ENCODE measurements at regions not wholly inside any gene's neighbourhood (a gene's known extent, or its start where the extent isn't known, plus 50 kb on each side); places are given as distances from the start of the nearest gene placed in this dataset.

DNA sequence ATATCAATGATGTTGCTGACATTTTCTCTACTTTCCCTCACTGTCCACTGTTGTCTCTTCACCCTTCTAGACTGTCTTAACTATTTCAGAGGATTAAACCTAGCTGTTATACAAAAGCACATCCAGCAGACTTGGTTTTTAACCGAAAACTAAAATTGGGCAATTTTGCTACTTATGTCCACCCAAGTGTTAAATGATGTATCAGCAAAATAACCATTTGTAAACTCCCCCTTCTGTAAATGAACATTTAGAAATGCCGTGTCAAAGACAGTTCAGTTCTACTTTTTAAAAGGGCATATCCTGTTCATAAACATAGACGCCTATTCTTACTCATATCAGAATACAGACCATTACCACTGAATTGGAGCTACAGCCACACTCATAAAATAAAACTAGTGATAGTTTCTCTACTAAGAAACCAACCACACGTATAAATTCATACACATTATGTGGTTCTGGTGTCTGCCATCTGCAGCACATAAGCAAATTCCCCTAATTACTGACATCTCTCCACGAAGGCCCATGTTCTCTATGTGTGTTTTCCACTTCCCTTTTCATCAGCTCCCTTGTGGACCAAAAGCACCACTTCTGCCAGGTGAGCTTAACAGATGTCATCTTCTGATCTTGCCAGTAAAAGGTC is 1091.8 kb downstream of the PCDH9 start:
- no peaks in the 10 kb centered on the region for H3K36me3 Mint-ChIP-seq (ENCODE audit: low read depth)
- H3K4me3 Mint-ChIP-seq, result no peak overlapping the region
- TF ChIP-seq, protein P1, sequence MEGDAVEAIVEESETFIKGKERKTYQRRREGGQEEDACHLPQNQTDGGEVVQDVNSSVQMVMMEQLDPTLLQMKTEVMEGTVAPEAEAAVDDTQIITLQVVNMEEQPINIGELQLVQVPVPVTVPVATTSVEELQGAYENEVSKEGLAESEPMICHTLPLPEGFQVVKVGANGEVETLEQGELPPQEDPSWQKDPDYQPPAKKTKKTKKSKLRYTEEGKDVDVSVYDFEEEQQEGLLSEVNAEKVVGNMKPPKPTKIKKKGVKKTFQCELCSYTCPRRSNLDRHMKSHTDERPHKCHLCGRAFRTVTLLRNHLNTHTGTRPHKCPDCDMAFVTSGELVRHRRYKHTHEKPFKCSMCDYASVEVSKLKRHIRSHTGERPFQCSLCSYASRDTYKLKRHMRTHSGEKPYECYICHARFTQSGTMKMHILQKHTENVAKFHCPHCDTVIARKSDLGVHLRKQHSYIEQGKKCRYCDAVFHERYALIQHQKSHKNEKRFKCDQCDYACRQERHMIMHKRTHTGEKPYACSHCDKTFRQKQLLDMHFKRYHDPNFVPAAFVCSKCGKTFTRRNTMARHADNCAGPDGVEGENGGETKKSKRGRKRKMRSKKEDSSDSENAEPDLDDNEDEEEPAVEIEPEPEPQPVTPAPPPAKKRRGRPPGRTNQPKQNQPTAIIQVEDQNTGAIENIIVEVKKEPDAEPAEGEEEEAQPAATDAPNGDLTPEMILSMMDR (IDR thresholded peaks at IDR 0.05), result no peak
- no peaks in the 10 kb centered on the region for H3K27me3 Mint-ChIP-seq (ENCODE audit: insufficient read depth)
- H3K27ac Mint-ChIP-seq, result no peak overlapping the region
- no peaks in the 10 kb centered on the region for H3K9me3 Mint-ChIP-seq
- DNase-seq, result no peak
- H3K4me1 Mint-ChIP-seq (ENCODE audit: low read depth), result peaks cover 16% of the 10 kb centered on the region

DNA sequence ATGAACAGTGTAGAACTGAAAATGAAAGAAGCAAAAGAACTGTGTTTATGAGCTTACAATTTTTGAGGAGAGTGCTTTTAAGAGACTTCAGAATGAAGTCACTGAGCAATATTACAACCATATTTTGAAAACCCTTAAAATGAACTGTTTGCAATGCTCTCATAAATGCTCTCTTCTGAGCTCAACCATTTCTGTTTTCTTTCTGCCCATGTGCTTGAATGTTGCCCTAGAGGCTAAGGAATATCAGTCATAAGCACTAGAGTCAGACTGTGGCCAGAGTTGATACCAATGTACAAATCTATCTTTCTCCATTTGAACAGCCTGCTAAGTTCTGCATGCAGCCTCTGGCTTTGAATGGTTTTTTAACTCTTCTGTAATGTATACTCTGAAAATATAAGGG is 1092.8 kb downstream of the PCDH9 start:
- no peaks in the 10 kb centered on the region for H3K9me3 Mint-ChIP-seq
- no peak for DNase-seq
- H3K4me1 Mint-ChIP-seq (ENCODE audit: low read depth), result peaks cover 14% of the 10 kb centered on the region; the same call in 1 of the 2 replicates
- TF ChIP-seq, protein P1 (IDR thresholded peaks at IDR 0.05), result no peak
- no peak overlapping the region for H3K27ac Mint-ChIP-seq
- no peak overlapping the region for H3K4me3 Mint-ChIP-seq
- no peaks in the 10 kb centered on the region for H3K27me3 Mint-ChIP-seq (ENCODE audit: insufficient read depth)
- H3K36me3 Mint-ChIP-seq (ENCODE audit: low read depth), result no peaks in the 10 kb centered on the region

DNA sequence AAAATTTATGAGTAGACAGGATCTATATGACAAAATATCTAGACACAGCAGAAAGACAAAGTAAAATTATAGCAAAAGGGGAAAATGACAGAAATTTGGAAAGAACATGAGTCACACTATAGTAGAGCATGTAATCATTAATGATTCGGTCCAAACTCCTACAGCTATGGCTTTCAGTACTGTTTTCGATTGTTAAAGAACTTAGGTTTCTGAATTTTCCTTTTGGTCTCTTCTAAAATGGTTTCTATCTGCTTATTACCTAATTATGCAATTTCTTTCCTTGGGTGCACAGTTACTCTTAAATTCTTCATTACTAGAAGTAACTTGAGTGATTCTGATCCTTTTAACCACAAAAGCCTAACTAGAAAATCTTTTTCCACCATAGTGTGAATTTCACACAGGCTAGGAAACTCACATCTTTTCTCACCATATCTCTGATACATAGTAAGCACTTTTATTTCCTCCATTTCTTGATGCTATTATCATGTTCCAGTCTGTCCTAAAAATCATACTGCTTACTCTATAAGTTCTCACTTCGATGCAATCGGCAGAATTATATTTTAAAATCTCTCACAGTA is 1101.4 kb downstream of the PCDH9 start:
- no peaks in the 10 kb centered on the region for H3K27me3 Mint-ChIP-seq (ENCODE audit: insufficient read depth)
- no peak for DNase-seq
- TF ChIP-seq, protein P1 (IDR thresholded peaks at IDR 0.05), result no peak
- H3K4me3 Mint-ChIP-seq, result no peak overlapping the region
- H3K9me3 Mint-ChIP-seq, result no peaks in the 10 kb centered on the region
- no peaks in the 10 kb centered on the region for H3K4me1 Mint-ChIP-seq (ENCODE audit: low read depth)
- H3K36me3 Mint-ChIP-seq (ENCODE audit: low read depth), result no peaks in the 10 kb centered on the region
- no peak overlapping the region for H3K27ac Mint-ChIP-seq

DNA sequence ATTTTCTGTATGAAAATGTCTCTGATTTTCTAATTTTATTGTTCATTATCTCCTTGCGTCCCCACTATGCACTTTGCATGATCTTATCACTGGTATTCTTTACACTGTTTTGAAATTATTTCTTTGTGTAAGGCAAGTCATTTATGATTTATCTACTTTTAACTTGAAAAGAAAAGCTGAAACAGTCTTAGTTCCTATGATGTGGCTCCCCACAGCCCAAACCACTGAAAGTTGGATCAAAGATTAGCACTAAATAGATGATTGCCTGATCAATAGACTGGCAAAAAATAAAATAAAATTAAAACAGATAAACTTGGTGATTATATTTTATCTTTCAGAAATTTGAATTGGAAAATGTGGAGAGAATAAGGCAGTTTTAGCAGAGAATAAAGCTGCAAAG is 1101.9 kb downstream of the PCDH9 start:
- DNase-seq, result no peak
- TF ChIP-seq, protein P1 (IDR thresholded peaks at IDR 0.05), result no peak
- no peaks in the 10 kb centered on the region for H3K27me3 Mint-ChIP-seq (ENCODE audit: insufficient read depth)
- H3K36me3 Mint-ChIP-seq (ENCODE audit: low read depth), result no peaks in the 10 kb centered on the region
- no peak overlapping the region for H3K27ac Mint-ChIP-seq
- H3K9me3 Mint-ChIP-seq, result no peaks in the 10 kb centered on the region
- H3K4me3 Mint-ChIP-seq, result no peak overlapping the region
- no peaks in the 10 kb centered on the region for H3K4me1 Mint-ChIP-seq (ENCODE audit: low read depth)

DNA sequence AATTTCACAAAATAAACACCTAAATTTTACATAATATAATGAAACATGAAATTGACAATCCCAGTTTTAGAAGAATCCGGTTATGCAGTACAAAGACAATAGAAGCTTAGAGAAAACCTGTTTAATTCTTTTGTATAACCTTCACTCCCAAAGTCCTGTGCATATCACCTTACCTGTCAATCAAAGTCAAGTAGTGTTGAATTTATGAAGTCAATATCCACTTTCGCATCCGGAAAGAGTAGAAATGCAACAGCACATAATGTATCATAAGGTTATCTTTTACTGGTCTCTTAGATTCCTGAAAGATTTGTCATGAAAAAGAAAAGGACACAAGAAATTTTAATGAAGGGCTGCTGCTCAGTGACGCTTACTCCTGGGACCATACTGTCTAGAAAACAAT is 1112.6 kb downstream of the PCDH9 start:
- peaks cover 10% of the 10 kb centered on the region for H3K4me1 Mint-ChIP-seq (ENCODE audit: low read depth)

More for the DNA sequence above, 1112.6 kb downstream of the PCDH9 start:
- TF ChIP-seq, protein P1 (IDR thresholded peaks at IDR 0.05), result no peak
- H3K36me3 Mint-ChIP-seq (ENCODE audit: low read depth), result no peaks in the 10 kb centered on the region
- no peak overlapping the region for H3K4me3 Mint-ChIP-seq
- H3K27ac Mint-ChIP-seq, result no peak overlapping the region
- H3K9me3 Mint-ChIP-seq, result no peaks in the 10 kb centered on the region
- DNase-seq, result no peak
- no peaks in the 10 kb centered on the region for H3K27me3 Mint-ChIP-seq (ENCODE audit: insufficient read depth)
